HFFc6 (cell line): ENCODE measurements at regions not wholly inside any gene's neighbourhood (a gene's known extent, or its start where the extent isn't known, plus 50 kb on each side); places are given as distances from the start of the nearest gene placed in this dataset.

Experiments used
- DNase-seq: peaks from one replicate; pipeline ENCODE4 v3.0.0-alpha.2; 2018
- H3K27ac Mint-ChIP-seq: 2 replicates; pipeline ENCODE4 v1.8.0; 2020; ENCODE audit warnings: mild to moderate bottlenecking, mixed read lengths
- H3K27me3 Mint-ChIP-seq: 2 replicates; pipeline ENCODE4 v1.8.0; 2021; ENCODE audit warnings: mild to moderate bottlenecking, moderate library complexity, mixed read lengths; ENCODE audit not compliant: insufficient read depth
- H3K36me3 Mint-ChIP-seq: 2 replicates; pipeline ENCODE4 v1.8.0; 2021; ENCODE audit warnings: low read depth, mixed read lengths
- H3K4me1 Mint-ChIP-seq: 2 replicates; pipeline ENCODE4 v1.8.0; 2020; ENCODE audit warnings: low read depth, mixed read lengths
- H3K4me3 Mint-ChIP-seq: 2 replicates; pipeline ENCODE4 v1.8.0; 2020; ENCODE audit warnings: mild to moderate bottlenecking, moderate library complexity, mixed read lengths
- H3K9me3 Mint-ChIP-seq: 2 replicates; pipeline ENCODE4 v1.8.0; 2020; ENCODE audit warnings: mild to moderate bottlenecking, mixed read lengths
- TF ChIP-seq, protein P1 (sequence below): fragments of 200-600 bp; sonication (generic); IDR thresholded peaks from 2 replicates; pipeline ENCODE4 v1.5.0; 2021; ENCODE audit warnings: antibody characterized with exemption, mild to moderate bottlenecking

- Mint-ChIP-seq H3K36me3 (no peaks in the 10 kb centered on the region), H3K27ac (no peak overlapping the region), H3K27me3 (peaks cover 31% of the 10 kb centered on the region), H3K4me3 (no peak overlapping the region), H3K9me3 (no peaks in the 10 kb centered on the region), H3K4me1 (no peaks in the 10 kb centered on the region; the same call in 1 of the 2 replicates)
- TF ChIP-seq, protein P1, sequence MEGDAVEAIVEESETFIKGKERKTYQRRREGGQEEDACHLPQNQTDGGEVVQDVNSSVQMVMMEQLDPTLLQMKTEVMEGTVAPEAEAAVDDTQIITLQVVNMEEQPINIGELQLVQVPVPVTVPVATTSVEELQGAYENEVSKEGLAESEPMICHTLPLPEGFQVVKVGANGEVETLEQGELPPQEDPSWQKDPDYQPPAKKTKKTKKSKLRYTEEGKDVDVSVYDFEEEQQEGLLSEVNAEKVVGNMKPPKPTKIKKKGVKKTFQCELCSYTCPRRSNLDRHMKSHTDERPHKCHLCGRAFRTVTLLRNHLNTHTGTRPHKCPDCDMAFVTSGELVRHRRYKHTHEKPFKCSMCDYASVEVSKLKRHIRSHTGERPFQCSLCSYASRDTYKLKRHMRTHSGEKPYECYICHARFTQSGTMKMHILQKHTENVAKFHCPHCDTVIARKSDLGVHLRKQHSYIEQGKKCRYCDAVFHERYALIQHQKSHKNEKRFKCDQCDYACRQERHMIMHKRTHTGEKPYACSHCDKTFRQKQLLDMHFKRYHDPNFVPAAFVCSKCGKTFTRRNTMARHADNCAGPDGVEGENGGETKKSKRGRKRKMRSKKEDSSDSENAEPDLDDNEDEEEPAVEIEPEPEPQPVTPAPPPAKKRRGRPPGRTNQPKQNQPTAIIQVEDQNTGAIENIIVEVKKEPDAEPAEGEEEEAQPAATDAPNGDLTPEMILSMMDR, result no peak
- no peak for DNase-seq
Measured at GRCh38 chr2:120481446-120482194, 135.7 kb downstream of the INHBB start.

GRCh38 chr2:120482334-120482733 is 136.4 kb downstream of the INHBB start:
- Mint-ChIP-seq H3K36me3 (no peaks in the 10 kb centered on the region), H3K4me1 (peaks cover 6% of the 10 kb centered on the region; the same call in 1 of the 2 replicates), H3K9me3 (no peaks in the 10 kb centered on the region), H3K27ac (no peak overlapping the region), H3K4me3 (no peak overlapping the region), H3K27me3 (peaks cover 31% of the 10 kb centered on the region)
- TF ChIP-seq, protein P1, result no peak
- no peak for DNase-seq

GRCh38 chr2:120483355-120483754 is 137.4 kb downstream of the INHBB start:
- peaks cover 6% of the 10 kb centered on the region; the same call in 1 of the 2 replicates for H3K4me1 Mint-ChIP-seq
- no peaks in the 10 kb centered on the region for H3K36me3 Mint-ChIP-seq
- no peak overlapping the region for H3K4me3 Mint-ChIP-seq
- TF ChIP-seq, protein P1, result no peak
- DNase-seq, result no peak
- no peaks in the 10 kb centered on the region for H3K9me3 Mint-ChIP-seq
- no peak overlapping the region for H3K27ac Mint-ChIP-seq
- peaks cover 26% of the 10 kb centered on the region for H3K27me3 Mint-ChIP-seq

DNA sequence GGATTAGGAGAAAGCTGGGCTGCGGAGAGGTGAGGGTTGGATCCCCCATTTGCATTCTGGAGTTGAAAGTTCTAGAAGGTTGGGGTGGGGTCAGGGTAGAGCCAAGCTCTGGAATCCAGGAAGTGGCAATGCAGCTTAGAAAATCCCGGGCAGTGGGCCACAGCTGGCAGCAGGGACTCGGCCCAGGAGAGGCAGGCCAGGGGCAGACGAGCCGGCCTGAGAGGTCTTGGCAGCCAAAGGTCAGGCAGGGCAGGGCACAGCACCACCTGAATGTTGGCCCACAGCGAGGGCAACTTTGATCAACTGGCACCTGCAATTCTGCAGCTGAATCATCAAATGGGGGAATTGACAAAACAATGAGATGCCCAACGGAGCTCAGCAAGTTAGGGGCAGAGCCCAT is 139.2 kb downstream of the INHBB start:
- no peaks in the 10 kb centered on the region for H3K36me3 Mint-ChIP-seq
- H3K27me3 Mint-ChIP-seq, result peaks cover 24% of the 10 kb centered on the region
- TF ChIP-seq, protein P1, result no peak
- H3K27ac Mint-ChIP-seq, result no peak overlapping the region
- DNase-seq, result no peak
- H3K4me1 Mint-ChIP-seq, result peaks cover 10% of the 10 kb centered on the region; the same call in 1 of the 2 replicates
- H3K9me3 Mint-ChIP-seq, result no peaks in the 10 kb centered on the region
- no peak overlapping the region for H3K4me3 Mint-ChIP-seq

DNA sequence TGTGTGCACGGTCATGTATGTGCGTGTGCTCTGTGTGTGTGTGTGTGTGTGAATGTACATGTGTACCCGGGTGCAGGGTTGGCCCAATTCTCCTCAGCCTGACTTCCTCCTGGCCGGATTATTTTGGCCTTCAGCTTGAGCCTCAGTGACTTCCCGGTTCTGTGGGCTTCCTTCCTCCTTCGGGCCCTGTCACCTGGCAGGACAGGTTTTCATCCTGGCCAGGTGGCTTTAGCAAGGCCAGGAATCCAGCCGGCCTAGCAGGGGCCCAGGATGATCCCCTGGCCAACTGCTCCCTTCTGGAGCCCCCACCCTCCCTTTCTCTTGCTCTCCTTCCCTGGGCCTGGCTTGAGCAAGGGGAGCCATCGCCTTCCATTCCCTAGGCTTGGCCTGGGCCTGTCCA is 140.5 kb downstream of the INHBB start:
- TF ChIP-seq, protein P1, result no peak
- peaks cover 12% of the 10 kb centered on the region; the same call in 1 of the 2 replicates for H3K4me1 Mint-ChIP-seq
- no peak overlapping the region for H3K27ac Mint-ChIP-seq
- H3K9me3 Mint-ChIP-seq, result no peaks in the 10 kb centered on the region
- H3K4me3 Mint-ChIP-seq, result no peak overlapping the region
- H3K27me3 Mint-ChIP-seq, result peaks cover 27% of the 10 kb centered on the region
- H3K36me3 Mint-ChIP-seq, result no peaks in the 10 kb centered on the region
- DNase-seq, result no peak
